HEK293T (cell line): ENCODE measurements at regions not wholly inside any gene's neighbourhood (a gene's known extent, or its start where the extent isn't known, plus 50 kb on each side); places are given as distances from the start of the nearest gene placed in this dataset.

Experiments
- ARNT ChIP-seq: fragments of 450-650 bp; IDR thresholded peaks from 2 replicates; pipeline ENCODE4 v1.6.1; 2017; ENCODE audit warnings: mild to moderate bottlenecking
- CTBP1 ChIP-seq: fragments of 450-650 bp; IDR thresholded peaks from 2 replicates; pipeline ENCODE4 v1.6.1; 2016; ENCODE audit warnings: borderline replicate concordance
- ELF4 ChIP-seq: fragments of 450-650 bp; IDR thresholded peaks from 2 replicates; pipeline ENCODE4 v1.6.1; 2017; ENCODE audit warnings: antibody characterized with exemption
- FOXA1 ChIP-seq: fragments of 450-650 bp; IDR thresholded peaks from 2 replicates; pipeline ENCODE4 v1.6.1; 2016; ENCODE audit warnings: mild to moderate bottlenecking
- FOXK2 ChIP-seq: fragments of 450-650 bp; IDR thresholded peaks from 2 replicates; pipeline ENCODE4 v1.6.1; 2016; ENCODE audit warnings: mild to moderate bottlenecking
- FOXM1 ChIP-seq: fragments of 450-650 bp; IDR thresholded peaks from 2 replicates; pipeline ENCODE4 v1.6.1; 2017; ENCODE audit warnings: mild to moderate bottlenecking, borderline replicate concordance
- SP1 ChIP-seq: fragments of 450-650 bp; IDR thresholded peaks from 2 replicates; pipeline ENCODE4 v1.6.1; 2017
- SUZ12 ChIP-seq: fragments of 450-650 bp; IDR thresholded peaks from 2 replicates; pipeline ENCODE4 v1.6.1; 2016; ENCODE audit warnings: mild to moderate bottlenecking
- TARDBP ChIP-seq: fragments of 450-650 bp; IDR thresholded peaks from 2 replicates; pipeline ENCODE4 v1.6.1; 2016
- ZNF384 ChIP-seq: fragments of 450-650 bp; IDR thresholded peaks from 2 replicates; pipeline ENCODE4 v1.6.1; 2016
- TF ChIP-seq, protein P1 (sequence below): fragments of 450-650 bp; IDR thresholded peaks from 2 replicates; pipeline ENCODE4 v1.6.1; 2016

GRCh38 chr2:226066873-226067272 is 667.4 kb downstream of the NYAP2 start:
- no peak for TF ChIP-seq SP1
- no peak for TF ChIP-seq ZNF384
- TF ChIP-seq, protein P1, sequence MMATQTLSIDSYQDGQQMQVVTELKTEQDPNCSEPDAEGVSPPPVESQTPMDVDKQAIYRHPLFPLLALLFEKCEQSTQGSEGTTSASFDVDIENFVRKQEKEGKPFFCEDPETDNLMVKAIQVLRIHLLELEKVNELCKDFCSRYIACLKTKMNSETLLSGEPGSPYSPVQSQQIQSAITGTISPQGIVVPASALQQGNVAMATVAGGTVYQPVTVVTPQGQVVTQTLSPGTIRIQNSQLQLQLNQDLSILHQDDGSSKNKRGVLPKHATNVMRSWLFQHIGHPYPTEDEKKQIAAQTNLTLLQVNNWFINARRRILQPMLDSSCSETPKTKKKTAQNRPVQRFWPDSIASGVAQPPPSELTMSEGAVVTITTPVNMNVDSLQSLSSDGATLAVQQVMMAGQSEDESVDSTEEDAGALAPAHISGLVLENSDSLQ = no peak
- TF ChIP-seq TARDBP = no peak
- no peak for TF ChIP-seq FOXK2
- no peak for TF ChIP-seq ARNT
- TF ChIP-seq FOXA1 = no peak
- TF ChIP-seq FOXM1 = no peak
- no peak for TF ChIP-seq SUZ12
- no peak for TF ChIP-seq ELF4
- TF ChIP-seq CTBP1 = no peak
